ENCODE measurements at regions not wholly inside any gene's neighbourhood (a gene's known extent, or its start where the extent isn't known, plus 50 kb on each side); places are given as distances from the start of the nearest gene placed in this dataset.
"Not testable (repeated sequence)": the region's sequence is repeated elsewhere in the genome, so short reads cannot be mapped to it uniquely, and the experiment has no call there.

DNA sequence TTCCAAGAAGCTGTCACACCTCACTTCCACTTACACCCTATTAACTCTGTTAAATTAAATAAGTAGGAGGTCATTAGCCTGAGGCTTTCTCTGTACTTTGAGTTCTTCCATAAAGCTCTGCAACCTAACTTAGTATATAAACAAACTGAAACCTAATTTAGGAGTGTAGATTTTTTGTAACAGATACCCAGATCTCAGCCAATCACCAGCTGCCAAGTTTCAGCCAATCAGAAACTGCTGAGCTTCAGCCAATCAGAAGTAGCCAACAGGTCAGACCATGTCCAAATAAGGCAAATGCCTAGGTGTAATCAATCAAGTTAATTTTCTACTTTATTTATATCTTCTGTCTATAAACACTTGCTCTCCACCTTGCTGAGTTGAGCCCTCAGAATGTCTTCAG lies 142.7 kb upstream of the SULF2 start:
- ATAC-seq (no peak), DNase-seq (no peak)

DNA sequence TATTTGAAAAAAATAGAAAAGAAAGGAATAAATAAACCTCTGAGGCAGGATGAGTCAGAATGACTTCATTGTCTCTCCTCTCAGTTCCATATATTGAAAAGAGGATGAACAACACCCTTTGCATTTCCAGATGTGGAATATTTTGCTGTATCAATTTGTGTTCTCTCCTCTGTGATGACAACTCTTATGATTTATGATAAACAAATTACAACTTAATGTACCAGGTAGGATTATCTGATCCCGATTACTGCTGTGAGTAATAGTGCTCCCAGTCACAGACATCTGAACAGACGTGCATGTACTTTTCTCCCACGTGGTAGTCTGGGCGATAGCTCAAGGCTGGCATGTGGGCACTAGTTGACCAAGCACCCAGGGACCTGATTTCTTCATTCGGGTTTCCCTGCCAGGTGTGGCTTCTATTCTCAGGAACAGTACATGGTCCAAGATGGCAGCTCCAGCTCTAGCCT lies 142.1 kb upstream of the SULF2 start:
- DNase-seq = no peak
- ATAC-seq = no peak

DNA sequence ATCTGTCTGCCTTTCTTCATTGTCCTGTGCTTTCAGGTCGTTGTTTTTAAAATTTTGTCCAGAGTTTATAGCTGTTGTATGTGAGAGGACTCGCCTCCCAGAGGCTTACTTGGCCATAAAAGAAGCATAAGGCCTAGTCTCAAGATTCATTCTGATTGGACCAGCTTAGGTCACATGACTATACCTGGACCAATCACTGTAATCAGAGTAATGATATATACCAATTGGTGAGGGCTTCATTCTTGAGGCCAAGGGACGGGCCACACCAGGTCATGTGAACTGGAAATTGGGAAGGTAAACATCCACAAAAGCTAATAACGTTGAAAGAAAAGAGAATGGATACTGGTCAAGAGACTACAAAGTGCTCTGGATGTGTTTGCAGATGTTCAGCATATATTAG lies 141.4 kb upstream of the SULF2 start:
- DNase-seq = no peak
- ATAC-seq = no peak

DNA sequence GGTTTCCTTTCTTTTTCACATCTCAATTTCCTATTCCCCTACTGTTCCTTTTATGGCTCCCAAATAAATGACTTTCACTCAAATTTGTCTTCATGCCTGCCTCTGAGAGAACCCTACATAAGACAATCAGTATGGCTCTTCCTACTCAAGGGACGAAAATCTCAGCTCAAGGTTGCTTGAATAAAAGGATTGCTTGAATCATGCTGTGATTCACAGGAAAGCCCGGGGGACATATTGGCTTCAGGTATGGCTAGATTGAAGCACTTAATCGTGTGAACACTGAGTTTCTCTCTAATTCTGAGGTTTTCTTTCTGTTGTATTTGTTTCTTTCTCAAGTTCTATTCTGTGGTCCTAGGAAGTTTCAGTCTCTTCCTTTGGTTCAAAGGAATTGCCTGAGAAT lies 140.3 kb upstream of the SULF2 start:
- ATAC-seq (no peak), DNase-seq (no peak)

DNA sequence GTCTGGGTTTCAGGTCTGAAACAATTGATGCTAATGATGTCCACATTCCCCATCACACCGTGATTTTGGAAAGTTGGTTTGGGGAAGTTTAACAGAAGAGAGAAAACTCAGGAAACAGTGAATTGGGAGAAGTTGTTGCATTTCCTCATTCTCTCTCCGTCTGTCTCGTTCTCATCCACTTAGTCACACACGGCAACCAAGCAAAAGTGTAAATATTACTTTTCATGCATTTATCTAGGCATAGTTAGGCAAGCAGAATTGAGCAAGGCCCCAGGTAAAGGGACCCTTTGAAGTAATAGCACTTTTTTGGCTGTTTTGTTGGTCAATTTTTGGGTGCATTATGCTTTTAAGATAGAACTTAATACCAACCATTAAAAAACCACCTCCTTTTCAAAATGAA lies 137.0 kb upstream of the SULF2 start:
- DNase-seq = no peak
- ATAC-seq = no peak

DNA sequence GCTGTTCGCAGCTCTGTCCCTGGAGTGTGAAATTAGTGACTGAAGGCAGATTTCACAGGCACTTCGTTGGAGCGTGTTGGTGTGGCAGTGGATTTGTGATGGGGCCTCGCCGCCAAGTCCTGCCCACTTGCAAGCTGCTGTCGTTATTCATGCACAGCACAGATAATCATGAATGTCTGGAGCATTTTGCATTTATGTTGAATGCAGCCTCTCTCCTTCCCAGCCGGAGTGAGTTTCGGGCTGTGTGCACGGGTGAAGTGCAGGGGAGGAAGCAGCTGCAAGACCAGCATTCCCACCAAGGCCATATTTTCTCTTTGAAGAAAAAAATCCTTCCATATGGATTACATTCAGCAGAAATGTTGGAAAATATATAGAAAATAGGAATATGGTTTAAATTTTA lies 136.5 kb upstream of the SULF2 start:
- not testable (repeated sequence) for ATAC-seq, DNase-seq

DNA sequence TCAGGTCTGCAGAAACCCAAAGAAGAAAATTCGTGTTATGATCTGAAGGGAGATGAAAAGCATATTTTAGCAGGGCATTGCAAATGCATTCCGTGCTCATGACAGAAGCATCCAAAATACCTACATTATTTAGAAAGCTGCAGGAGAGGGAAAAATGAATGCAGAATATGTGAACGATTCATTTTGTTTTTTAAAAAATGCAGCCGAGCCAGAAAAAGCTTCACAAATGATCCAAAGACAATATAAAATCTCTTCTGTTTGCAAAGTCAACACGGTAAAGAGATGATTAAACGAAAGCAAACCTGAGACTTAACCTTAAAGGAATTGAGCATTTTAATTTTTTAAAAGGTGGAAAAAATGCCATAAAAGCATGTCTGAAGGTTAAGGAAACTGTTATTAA lies 136.1 kb upstream of the SULF2 start:
- DNase-seq = no peak
- ATAC-seq = no peak

DNA sequence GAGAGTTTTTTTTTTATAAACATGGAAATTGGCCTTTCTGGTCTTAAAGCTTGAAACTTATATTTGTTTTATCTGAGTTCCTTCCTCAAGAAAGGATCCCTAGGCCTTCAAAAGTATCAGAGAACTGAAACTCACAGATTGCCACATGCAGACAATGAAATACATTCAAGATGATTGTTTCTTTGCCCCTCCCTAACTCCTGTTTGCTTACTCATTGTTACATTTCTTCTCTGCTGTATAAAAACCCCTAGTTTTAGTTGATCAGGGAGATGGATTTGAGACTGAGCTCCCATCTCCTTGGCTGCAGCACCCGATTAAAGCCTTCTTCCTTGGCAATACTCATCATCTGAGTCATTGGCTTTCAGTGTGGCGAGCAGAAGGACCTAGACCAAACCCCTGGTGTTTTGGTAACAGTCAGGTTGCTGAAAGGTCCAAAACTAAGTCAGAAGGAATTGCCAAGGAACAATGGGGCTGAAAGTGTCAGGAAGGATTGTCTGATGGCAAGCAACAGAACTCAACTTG lies 132.3 kb upstream of the SULF2 start:
- no peak for ATAC-seq
- no peak for DNase-seq

DNA sequence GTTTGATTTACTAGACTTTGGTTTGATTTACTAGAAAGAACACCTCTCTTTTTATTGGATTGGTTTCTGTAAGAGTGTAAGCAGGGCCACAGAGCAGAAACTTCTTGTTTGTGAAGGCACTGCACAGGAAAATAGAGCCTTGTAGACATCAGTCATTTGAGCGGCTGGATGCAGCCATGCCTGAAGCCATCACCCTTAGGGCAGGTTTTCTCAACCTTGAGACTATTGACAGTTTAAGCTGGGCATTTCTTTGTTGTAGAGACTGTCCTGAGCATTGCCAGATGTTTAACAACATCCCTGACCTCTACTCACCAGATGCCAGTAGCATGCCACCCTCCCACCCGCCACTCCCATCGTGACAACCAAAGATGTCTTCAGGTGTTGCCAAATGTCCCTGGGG lies 130.2 kb upstream of the SULF2 start:
- no peak for DNase-seq
- ATAC-seq = no peak

DNA sequence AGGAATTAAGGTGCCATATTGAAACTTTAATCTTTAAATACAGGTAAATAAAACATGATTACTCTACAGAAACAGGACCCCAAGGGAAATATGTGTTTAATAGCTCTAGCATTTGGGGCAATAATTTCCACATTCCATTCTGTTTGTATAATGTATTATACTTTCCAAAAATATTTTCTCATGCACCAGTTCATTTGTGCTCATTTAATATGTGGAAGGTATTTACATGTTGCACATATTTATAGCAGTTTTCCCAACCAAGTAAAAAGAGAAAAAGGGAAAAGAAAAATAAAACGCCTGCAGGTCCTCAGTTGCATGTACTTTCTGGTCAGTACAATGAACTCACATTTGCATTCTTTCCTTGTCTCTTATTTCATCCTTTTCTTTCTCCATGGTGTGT lies 129.5 kb upstream of the SULF2 start:
- ATAC-seq (no peak), DNase-seq (no peak)

DNA sequence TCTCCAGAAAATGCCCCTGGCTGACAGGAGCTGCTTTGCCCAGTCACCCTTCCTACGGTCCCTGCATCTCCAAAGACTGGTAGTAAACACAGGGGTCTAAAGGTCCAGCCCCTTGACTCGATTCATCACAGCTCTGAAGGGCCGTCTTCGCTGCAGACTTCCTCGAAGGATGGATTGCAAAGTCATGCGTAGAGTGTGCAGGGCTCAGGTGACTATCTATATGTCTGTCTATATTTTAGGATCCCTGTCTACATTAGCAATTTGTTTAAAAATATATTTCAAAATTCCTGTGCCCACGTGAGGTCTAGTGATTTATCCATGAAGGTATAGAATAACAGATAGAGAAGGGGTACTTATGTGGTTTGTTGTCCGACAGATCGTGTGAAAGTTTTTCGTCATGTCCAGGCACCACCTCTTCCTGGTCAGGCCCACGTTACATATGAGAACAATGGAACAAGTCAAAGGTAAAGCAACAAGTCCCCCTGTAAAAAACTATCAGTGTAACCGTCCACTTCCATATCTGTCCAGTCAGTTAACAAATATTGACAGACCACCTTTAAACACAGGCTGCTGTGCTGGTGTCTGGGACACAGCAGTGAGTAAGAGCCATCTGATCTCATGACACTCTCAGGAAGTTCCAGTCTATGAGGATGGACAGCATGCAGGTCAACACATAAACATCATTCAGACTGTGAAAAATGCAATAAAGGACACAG lies 127.7 kb upstream of the SULF2 start:
- DNase-seq, ATAC-seq: not testable (repeated sequence)

DNA sequence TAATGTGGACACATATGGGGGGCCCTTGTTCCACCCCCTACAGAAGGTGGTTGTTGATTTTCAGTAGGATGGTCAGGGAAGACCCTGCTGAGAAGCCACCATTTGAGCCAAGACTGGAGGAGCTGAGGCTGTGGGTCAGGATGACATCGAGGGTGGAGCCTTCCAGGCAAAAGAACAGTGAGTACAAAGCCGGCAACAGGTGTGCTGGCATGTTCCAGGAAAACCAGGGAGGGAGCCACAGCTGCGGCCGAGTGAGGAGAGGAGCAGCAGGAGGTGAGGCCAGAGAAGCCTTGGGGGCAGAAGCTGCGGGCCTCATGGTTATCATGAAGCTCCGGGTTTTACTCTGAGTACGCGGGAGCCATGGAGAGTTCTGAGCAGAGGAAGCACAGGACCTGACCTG lies 126.9 kb upstream of the SULF2 start:
- not testable (repeated sequence) for DNase-seq, ATAC-seq

DNA sequence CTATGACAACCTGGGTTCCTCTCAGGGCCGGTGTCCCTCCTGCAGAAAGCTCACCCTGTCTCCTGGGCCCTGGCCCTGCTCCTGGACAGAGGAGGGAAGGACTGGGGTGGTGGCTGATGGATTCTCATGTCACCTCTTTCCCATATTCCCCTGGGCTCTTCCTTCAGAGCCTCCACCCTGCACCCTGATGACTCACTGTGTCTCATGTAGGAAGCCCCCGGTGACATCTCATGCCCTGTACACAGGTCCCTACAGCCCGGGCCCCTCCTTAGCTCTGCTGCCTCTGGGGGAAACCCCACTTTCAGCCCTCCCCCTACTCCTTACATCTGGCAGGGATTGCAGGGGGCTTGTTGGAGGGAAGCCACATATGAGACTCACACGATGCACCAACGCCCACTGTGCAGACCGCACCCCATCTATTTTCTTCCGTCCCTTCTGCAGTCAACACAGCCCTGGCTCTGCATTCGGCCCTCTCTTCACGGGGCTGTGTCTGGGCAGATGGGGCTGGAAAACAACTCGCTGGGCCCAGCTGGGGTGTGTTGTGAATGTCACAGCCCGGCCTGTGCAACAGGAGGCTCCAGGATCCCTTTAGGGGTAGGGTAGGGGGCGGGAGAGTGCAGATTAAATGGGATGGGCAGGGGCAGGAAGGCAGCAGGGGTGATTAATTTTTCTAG lies 124.6 kb upstream of the SULF2 start:
- DNase-seq, ATAC-seq: not testable (repeated sequence)

DNA sequence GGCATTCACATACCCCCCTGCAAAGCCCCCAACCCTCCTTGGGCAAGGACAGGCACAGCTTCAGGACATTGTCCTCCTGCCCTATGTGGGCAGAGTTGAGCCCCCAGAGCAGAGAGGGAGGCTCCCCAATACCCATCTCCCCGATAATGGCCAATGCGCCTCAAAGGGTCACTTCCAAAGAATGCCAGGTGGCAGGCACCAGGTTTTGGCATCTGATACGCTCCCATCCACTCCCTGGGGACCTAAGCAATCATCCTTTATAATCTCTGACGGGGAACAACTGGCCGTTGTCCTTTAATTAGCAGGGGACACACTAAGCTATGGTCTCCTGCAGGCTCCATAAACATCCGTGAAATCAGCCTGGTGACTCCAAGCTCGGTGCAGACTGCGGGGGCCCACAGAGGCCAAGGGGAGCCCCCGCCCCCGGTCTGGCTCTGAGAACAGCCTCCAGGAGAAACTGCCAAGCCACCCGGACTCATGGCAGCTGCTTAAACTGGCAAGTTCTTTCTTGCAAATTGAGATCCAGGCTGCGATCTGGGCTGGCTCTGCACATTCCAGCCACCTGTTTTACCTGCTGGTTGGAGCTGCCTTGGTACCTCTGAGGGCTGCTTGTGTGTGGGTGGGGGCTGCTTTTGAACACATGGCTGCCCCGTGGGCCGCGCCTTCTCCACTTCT lies 123.2 kb upstream of the SULF2 start:
- DNase-seq, ATAC-seq: not testable (repeated sequence)

DNA sequence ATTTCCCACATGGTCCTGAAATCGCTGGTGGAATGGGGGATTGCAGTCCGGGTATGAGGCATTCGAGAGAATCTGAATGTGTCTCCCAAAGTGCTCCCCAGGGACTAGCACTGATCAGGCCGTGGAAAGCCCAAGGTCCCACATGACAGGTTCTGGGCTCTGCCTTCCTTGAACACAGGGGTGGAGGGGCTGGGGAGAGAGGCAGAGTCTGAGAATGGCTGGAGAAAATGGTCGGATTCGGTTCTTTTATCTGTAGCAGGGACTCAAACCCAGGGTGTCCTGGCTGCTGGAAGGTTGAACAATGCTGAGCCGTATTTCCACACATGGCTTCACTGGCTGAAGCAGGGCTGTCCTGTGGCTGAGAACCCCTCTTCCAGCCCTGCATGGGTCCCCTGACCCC lies 122.7 kb upstream of the SULF2 start:
- not testable (repeated sequence) for DNase-seq, ATAC-seq

DNA sequence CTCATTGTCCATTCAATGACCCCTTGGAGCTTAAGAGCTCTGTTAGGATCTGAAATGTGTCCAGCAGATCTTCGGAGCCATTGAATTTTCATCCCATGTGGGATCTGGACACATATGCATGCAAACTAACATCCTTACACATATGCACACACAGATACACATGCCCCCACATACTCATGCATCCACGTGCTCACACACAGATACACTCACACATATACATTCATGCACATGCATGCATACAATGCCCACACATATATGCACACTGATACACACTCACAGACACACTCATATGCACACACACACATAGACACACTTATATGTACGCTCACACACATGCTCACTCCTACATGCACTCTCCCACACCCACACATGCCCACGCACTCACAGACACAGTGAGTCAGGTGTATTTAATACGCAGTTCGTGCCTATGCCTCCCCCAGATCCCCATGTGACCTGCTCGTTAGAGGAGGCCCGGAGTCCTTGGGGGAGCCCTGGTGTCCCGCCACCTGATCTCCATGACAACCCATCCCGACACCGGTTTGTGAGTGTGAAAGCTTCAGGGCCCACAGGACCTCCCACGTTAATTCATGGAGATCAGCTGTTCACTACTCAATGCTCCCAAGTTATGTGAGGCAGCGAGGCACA lies 121.9 kb upstream of the SULF2 start:
- DNase-seq = no peak
- ATAC-seq = no peak

DNA sequence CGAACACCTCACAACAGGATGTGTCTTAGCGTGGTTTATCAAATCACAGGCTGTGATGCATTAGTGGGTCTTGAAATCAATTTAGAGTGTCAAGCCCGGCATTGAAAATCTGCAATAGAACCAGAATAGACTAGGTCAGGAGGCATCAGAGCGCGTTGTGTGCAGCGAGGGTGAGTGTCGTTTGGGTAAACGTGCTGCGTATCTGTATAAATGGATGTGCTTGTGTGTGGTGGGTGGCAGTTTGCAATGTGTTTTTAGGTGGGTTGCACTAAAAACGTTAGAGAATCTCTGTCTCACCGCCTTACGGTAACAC lies 121.0 kb upstream of the SULF2 start:
- ATAC-seq (no peak), DNase-seq (no peak)

DNA sequence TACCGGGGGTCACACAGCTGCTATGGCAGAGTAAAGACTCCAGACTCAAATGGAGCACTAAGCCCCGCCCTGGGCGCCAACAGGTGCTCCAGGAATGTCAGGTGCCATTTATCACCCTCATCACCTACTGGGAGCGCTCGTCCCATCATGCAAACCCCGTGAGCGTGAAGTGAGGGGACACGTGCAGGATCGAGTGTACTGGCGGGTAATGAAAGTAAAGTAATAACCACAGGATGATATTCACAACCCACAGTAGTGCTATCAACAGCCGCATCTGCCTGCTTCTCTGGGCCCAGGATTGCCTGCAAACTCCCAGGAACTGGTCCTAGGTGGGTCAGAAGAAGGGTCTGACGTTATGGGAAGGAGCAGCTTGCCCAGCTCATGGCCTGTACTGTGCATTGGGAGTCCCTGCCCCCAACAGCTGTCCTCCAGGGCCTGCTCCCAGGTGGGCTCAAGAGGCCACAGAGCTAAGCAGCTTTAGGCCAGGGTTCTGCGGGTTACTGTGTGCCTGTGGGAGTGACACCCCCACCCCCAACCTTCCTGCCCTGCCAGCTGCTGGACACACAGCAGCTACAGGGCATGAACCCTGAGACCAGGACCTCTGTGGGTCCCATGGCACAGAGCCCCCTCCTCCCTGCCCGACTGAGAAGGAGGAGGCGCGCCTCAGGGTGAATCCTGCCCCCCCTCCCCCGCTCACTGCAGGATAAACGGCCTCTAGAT lies 120.5 kb upstream of the SULF2 start:
- ATAC-seq (no peak), DNase-seq (no peak)

DNA sequence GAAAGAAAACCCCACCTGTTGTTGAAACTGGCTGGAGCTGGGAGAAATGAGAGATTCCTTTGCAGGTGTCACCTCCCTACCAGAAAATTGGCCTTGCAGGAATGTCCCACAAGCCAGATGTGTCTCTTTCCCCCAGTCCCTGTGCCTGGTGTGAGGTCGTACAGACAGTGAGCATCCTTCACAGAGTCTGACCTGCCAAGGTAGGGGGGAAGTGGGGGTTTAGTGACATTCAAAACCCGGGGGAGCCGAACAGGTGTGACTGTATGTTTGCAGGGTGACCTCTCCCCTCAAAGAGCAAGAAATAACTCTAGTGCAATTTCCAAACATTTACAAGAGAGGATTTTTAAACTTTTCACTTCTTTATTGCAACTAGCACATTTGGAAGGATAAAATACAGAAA lies 117.7 kb upstream of the SULF2 start:
- ATAC-seq, DNase-seq: not testable (repeated sequence)

DNA sequence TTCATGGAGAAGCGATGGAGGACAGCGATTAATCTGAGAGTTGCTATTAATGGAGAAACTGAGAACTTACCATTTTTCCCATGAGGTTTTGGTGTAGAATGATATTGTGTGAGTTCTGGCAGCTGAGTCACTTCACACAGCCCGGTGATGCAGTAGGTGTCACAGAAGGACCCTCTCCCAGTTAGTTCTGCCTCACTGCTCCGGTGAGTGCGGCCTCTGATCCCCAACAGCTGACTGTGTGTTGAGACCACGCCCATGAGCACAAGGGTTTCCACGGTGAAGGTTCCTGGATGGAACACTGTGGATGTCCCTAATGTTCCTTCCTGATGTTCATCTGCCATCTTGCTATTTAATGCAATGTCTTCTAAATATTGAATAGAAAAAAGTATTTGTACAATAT lies 114.0 kb upstream of the SULF2 start:
- ATAC-seq, DNase-seq: not testable (repeated sequence)

DNA sequence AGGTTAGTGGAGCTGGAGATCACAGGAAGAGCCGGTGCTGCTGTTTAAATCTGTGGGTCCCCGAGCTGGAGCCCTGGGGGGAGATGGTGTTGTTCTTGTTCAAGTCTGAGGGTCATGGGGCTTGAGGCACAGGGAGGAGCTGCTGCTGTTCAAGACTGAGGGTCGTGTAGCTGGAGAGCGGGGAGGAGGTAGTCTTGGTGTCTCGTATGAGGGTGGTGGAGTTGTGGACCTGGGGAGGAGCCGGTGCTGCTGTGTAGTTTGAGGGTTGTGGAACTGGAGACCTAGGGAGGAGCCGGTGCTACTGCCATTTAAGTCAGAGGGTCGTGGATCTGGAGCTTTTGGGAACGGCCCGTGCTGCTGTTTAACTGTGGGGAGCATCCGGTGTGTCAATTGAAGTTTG lies 112.2 kb upstream of the SULF2 start:
- DNase-seq (no peak), ATAC-seq (no peak)

DNA sequence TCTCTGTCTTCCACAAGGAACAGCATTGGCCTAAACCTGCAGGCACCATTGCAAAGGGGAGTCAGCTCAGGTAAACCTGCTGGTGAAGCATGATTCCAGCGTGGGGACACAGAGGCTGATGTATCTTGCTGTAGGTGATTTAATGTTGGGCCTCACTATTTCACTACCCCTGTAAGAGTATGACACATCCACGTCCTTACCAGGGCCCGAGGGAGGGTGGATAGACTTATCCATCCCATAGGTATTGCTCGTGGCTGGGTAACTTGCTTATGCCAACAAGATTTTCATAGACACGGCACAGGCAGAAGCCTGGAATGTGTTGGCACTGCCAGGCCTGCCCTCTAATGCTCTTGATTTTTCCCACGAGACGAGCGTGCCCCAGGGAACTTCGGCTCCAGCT lies 107.4 kb upstream of the SULF2 start:
- ATAC-seq, DNase-seq: not testable (repeated sequence)
